ENCODE measurements at regions not wholly inside any gene's neighbourhood (a gene's known extent, or its start where the extent isn't known, plus 50 kb on each side); places are given as distances from the start of the nearest gene placed in this dataset.
"Not testable (repeated sequence)": the region's sequence is repeated elsewhere in the genome, so short reads cannot be mapped to it uniquely, and the experiment has no call there.

- DNase-seq (ENCODE audit: low spot score): no peak
Observed at GRCh38 chr3:106120356-106120755, 251.5 kb upstream of the CBLB start.

GRCh38 chr3:106121491-106122289 is 252.9 kb upstream of the CBLB start:
- no peak for DNase-seq (ENCODE audit: low spot score)

GRCh38 chr3:106124818-106125217 is 256.0 kb upstream of the CBLB start:
- no peak for DNase-seq (ENCODE audit: low spot score)

- DNase-seq (ENCODE audit: low spot score): no peak
Observed at GRCh38 chr3:106125321-106125720, 256.5 kb upstream of the CBLB start.

GRCh38 chr3:106126067-106126845 is 257.4 kb upstream of the CBLB start:
- no peak for DNase-seq (ENCODE audit: low spot score)

GRCh38 chr3:106126846-106127235 is 258.0 kb upstream of the CBLB start:
- DNase-seq (ENCODE audit: low spot score): no peak

GRCh38 chr3:106129939-106130338 is 261.1 kb upstream of the CBLB start:
- no peak for DNase-seq (ENCODE audit: low spot score)

- DNase-seq (ENCODE audit: low spot score): no peak
Observed at GRCh38 chr3:106130384-106131198, 261.8 kb upstream of the CBLB start.

GRCh38 chr3:106135451-106136160 is 266.8 kb upstream of the CBLB start:
- no peak for DNase-seq (ENCODE audit: low spot score)

- no peak for DNase-seq (ENCODE audit: low spot score)
Observed at GRCh38 chr3:106139826-106140225, 271.0 kb upstream of the CBLB start.

GRCh38 chr3:106140431-106140830 is 271.6 kb upstream of the CBLB start:
- DNase-seq (ENCODE audit: low spot score): no peak

- DNase-seq (ENCODE audit: low spot score): no peak
Observed at GRCh38 chr3:106144030-106144429, 275.2 kb upstream of the CBLB start.

GRCh38 chr3:106148440-106149082 is 279.7 kb upstream of the CBLB start:
- DNase-seq (ENCODE audit: low spot score): not testable (repeated sequence)

GRCh38 chr3:106157411-106157810 is 288.6 kb upstream of the CBLB start:
- no peak for DNase-seq (ENCODE audit: low spot score)

GRCh38 chr3:106160396-106160795 is 291.6 kb upstream of the CBLB start:
- no peak for DNase-seq (ENCODE audit: low spot score)

GRCh38 chr3:106161246-106161645 is 292.4 kb upstream of the CBLB start:
- DNase-seq (ENCODE audit: low spot score): no peak

GRCh38 chr3:106167728-106168127 is 298.9 kb upstream of the CBLB start:
- no peak for DNase-seq (ENCODE audit: low spot score)

- no peak for DNase-seq (ENCODE audit: low spot score)
Observed at GRCh38 chr3:106168962-106169750, 300.3 kb upstream of the CBLB start.

- no peak for DNase-seq (ENCODE audit: low spot score)
Observed at GRCh38 chr3:106170636-106171035, 301.8 kb upstream of the CBLB start.

- DNase-seq (ENCODE audit: low spot score): no peak
Observed at GRCh38 chr3:106172101-106172500, 303.3 kb upstream of the CBLB start.

- DNase-seq (ENCODE audit: low spot score): no peak
Observed at GRCh38 chr3:106172780-106173179, 304.0 kb upstream of the CBLB start.
